ENCODE measurements at regions not wholly inside any gene's neighbourhood (a gene's known extent, or its start where the extent isn't known, plus 50 kb on each side); places are given as distances from the start of the nearest gene placed in this dataset.

GRCh38 chr13:91099877-91100276 is 247.6 kb upstream of the MIR17HG start:
- TF ChIP-seq CTCF (conservative IDR thresholded peaks at IDR 0.05; ENCODE audit: low read depth, low read length) (no peak), EZH2 (IDR thresholded peaks at IDR 0.05; ENCODE audit: low read length, unreplicated experiment) (no peak), EZH2phosphoT487 (IDR thresholded peaks at IDR 0.05; ENCODE audit: borderline replicate concordance, low read length) (no peak)
